HepG2 (cell line): ENCODE measurements at regions not wholly inside any gene's neighbourhood (a gene's known extent, or its start where the extent isn't known, plus 50 kb on each side); places are given as distances from the start of the nearest gene placed in this dataset.

ENCODE experiments used
- CAMTA2 ChIP-seq: sonication (generic); formaldehyde crosslinking; IDR thresholded peaks from 2 replicates; pipeline ENCODE4 v1.4.0; 2020; ENCODE audit warnings: mild to moderate bottlenecking, missing genetic modification reagents, borderline replicate concordance
- HNRNPH1 ChIP-seq: fragments of 200-400 bp; formaldehyde crosslinking; optimal IDR thresholded peaks from 2 replicates; pipeline ENCODE3; 2017; ENCODE audit warnings: mild to moderate bottlenecking, low read depth, low read length
- HNRNPK ChIP-seq: fragments of 200-400 bp; formaldehyde crosslinking; IDR thresholded peaks from 2 replicates; pipeline ENCODE4 v1.6.1; 2018; ENCODE audit warnings: low read length, low read depth, moderate library complexity, mild to moderate bottlenecking; ENCODE audit not compliant: poor library complexity, severe bottlenecking
- IRF1 ChIP-seq: sonication (generic); formaldehyde crosslinking; IDR thresholded peaks from 2 replicates; pipeline ENCODE4 v1.4.0; 2020; ENCODE audit warnings: low read depth, mild to moderate bottlenecking, missing genetic modification reagents
- MTF1 ChIP-seq: sonication (generic); formaldehyde crosslinking; IDR thresholded peaks from 2 replicates; pipeline ENCODE4 v1.5.0; 2020; ENCODE audit warnings: missing genetic modification reagents
- NBN ChIP-seq: fragments of 450-650 bp; conservative IDR thresholded peaks from 2 replicates; pipeline ENCODE4 v1.6.1; 2017
- SAP130 ChIP-seq: IDR thresholded peaks from 2 replicates; pipeline ENCODE4 v1.6.1; 2016; ENCODE audit warnings: low read depth
- SKIL ChIP-seq: sonication (generic); formaldehyde crosslinking; IDR thresholded peaks from 2 replicates; pipeline ENCODE4 v1.8.0; 2022; ENCODE audit warnings: missing genetic modification reagents, mild to moderate bottlenecking, moderate library complexity, borderline replicate concordance
- SSRP1 ChIP-seq: IDR thresholded peaks from 2 replicates; pipeline ENCODE4 v1.6.1; 2016; ENCODE audit warnings: control low read depth
- U2AF2 ChIP-seq: fragments of 200-400 bp; formaldehyde crosslinking; IDR thresholded peaks from 2 replicates; pipeline ENCODE4 v1.6.1; 2017; ENCODE audit warnings: low read depth, mild to moderate bottlenecking, low read length
- ZBTB2 ChIP-seq: sonication (generic); formaldehyde crosslinking; IDR thresholded peaks from 2 replicates; pipeline ENCODE4 v1.8.0; 2022; ENCODE audit warnings: low read depth, missing genetic modification reagents
- ZBTB38 ChIP-seq: sonication (generic); formaldehyde crosslinking; IDR thresholded peaks from 2 replicates; pipeline ENCODE4 v1.5.1; 2020; ENCODE audit warnings: mild to moderate bottlenecking, missing genetic modification reagents
- ZFP41 ChIP-seq: sonication (generic); formaldehyde crosslinking; IDR thresholded peaks from 2 replicates; pipeline ENCODE4 v1.4.0; 2020; ENCODE audit warnings: mild to moderate bottlenecking, missing genetic modification reagents, borderline replicate concordance
- ZNF124 ChIP-seq: sonication (generic); formaldehyde crosslinking; IDR thresholded peaks from 2 replicates; pipeline ENCODE4 v1.4.0; 2020; ENCODE audit warnings: missing genetic modification reagents
- ZNF138 ChIP-seq: sonication (generic); formaldehyde crosslinking; IDR thresholded peaks from 2 replicates; pipeline ENCODE4 v1.5.0; 2020; ENCODE audit warnings: mild to moderate bottlenecking, low read depth, missing genetic modification reagents
- ZNF17 ChIP-seq: sonication (generic); formaldehyde crosslinking; IDR thresholded peaks from 2 replicates; pipeline ENCODE4 v1.5.0; 2020; ENCODE audit warnings: mild to moderate bottlenecking, missing genetic modification reagents
- ZNF263 ChIP-seq: sonication (generic); formaldehyde crosslinking; IDR thresholded peaks from 2 replicates; pipeline ENCODE4 v1.4.0; 2020; ENCODE audit warnings: missing genetic modification reagents
- ZNF331 ChIP-seq: sonication (generic); formaldehyde crosslinking; IDR thresholded peaks from 2 replicates; pipeline ENCODE4 v1.4.0; 2020; ENCODE audit warnings: missing genetic modification reagents
- ZNF512B ChIP-seq: sonication (generic); formaldehyde crosslinking; IDR thresholded peaks from 2 replicates; pipeline ENCODE4 v1.5.1; 2020; ENCODE audit warnings: missing genetic modification reagents, mild to moderate bottlenecking, borderline replicate concordance
- ZNF672 ChIP-seq: sonication (generic); formaldehyde crosslinking; IDR thresholded peaks from 2 replicates; pipeline ENCODE4 v1.8.1; 2022; ENCODE audit warnings: missing genetic modification reagents
- ZNF691 ChIP-seq: sonication (generic); formaldehyde crosslinking; IDR thresholded peaks from 2 replicates; pipeline ENCODE4 v1.4.0; 2020; ENCODE audit warnings: missing genetic modification reagents, low read depth, mild to moderate bottlenecking, borderline replicate concordance
- ZNF782 ChIP-seq: sonication (generic); formaldehyde crosslinking; IDR thresholded peaks from 2 replicates; pipeline ENCODE4 v1.4.0; 2020; ENCODE audit warnings: missing genetic modification reagents, mild to moderate bottlenecking, borderline replicate concordance

- TF ChIP-seq ZNF512B (peak; percentile 88; the same call in 1 of the 2 replicates), ZNF691 (CRISPR knock-in tag) (peak; percentile 98; the same call in 1 of the 2 replicates), ZNF331 (CRISPR knock-in tag) (peak; percentile 94), ZNF672 (CRISPR knock-in tag) (peak; percentile 85; the same call in 1 of the 2 replicates), HNRNPK (no peak), SAP130 (CRISPR knock-in tag) (peak; percentile 94), ZBTB2 (CRISPR knock-in tag) (peak; percentile 74), ZNF263 (no peak), MTF1 (no peak), CAMTA2 (CRISPR knock-in tag) (no peak), ZNF782 (CRISPR knock-in tag) (peak; percentile 68; the same call in 1 of the 2 replicates), HNRNPH1 (no peak), SKIL (peak; percentile 94), ZBTB38 (CRISPR knock-in tag) (peak; percentile 94), ZNF17 (CRISPR knock-in tag) (no peak), U2AF2 (no peak), ZFP41 (CRISPR knock-in tag) (peak; percentile 64; the same call in 1 of the 2 replicates), SSRP1 (CRISPR knock-in tag) (peak; percentile 53; the same call in 1 of the 2 replicates), IRF1 (no peak), NBN (no peak), ZNF138 (CRISPR knock-in tag) (no peak; the same call in 1 of the 2 replicates), ZNF124 (CRISPR knock-in tag) (peak; percentile 72)
These were observed 235.3 kb downstream of the SYK start (continued) for GRCh38 chr9:91036826-91037510.
